SK-N-SH (cell line): ENCODE measurements at regions not wholly inside any gene's neighbourhood (a gene's known extent, or its start where the extent isn't known, plus 50 kb on each side); places are given as distances from the start of the nearest gene placed in this dataset.

Source experiments
- CTCF ChIA-PET: fragments of 300-600, 350-600 bp; formaldehyde crosslinking; extraction: SDS; loops from one replicate; lab custom pipeline; 2021; lab: Yijun Ruan, JAX
- POLR2A ChIA-PET: fragments of 350-600 bp; sonication (Branson Sonifier 250); formaldehyde crosslinking; extraction: SDS; loops from one replicate; lab custom pipeline; 2020; ENCODE audit warnings: antibody characterized with exemption, inconsistent platforms; lab: Yijun Ruan, JAX
- DNase-seq: peaks from one replicate; pipeline ENCODE4 v3.0.0; 2012
- H2AFZ ChIP-seq: fragments of 200-600 bp; sonication (generic); 2 replicates; pipeline ENCODE4 v1.8.1; 2016; ENCODE audit warnings: antibody characterized with exemption, mild to moderate bottlenecking, low read depth
- H3F3A ChIP-seq: fragments of 200-600 bp; sonication (generic); replicated peaks from 2 replicates; pipeline ENCODE3; 2016; ENCODE audit warnings: antibody characterized with exemption, mild to moderate bottlenecking; ENCODE audit not compliant: insufficient read depth
- H3K27ac ChIP-seq, 2 experiments: fragments of 200-500 bp in 1 of 2; fragments of 200-600 bp in 1 of 2; sonication (Bioruptor generic) in 1 of 2; sonication (generic), shearing (Covaris generic) in 1 of 2; 2 replicates each; pipeline versions ENCODE4 v1.5.1 to v1.6.1; 2014 to 2016; ENCODE audit warnings: low read depth in 2 of 2, inconsistent platforms in 1 of 2, low read length in 1 of 2, mild to moderate bottlenecking in 1 of 2, mixed read lengths in 1 of 2
- H3K27me3 ChIP-seq: fragments of 200-600 bp; sonication (generic), shearing (Covaris generic); 2 replicates; pipeline ENCODE4 v1.6.1; 2016; ENCODE audit warnings: mixed run types; ENCODE audit not compliant: insufficient read depth
- H3K36me3 ChIP-seq, 2 experiments: fragments of 200-500 bp in 1 of 2; fragments of 200-600 bp in 1 of 2; sonication (Bioruptor generic) in 1 of 2; sonication (generic) in 1 of 2; replicated peaks in 1 of 2; 2 replicates each; pipeline versions ENCODE3 to v1.5.1; 2014 to 2016; ENCODE audit warnings: low read length in 1 of 2, mild to moderate bottlenecking in 1 of 2; ENCODE audit not compliant: insufficient read depth in 2 of 2, control insufficient read depth in 1 of 2
- H3K4me1 ChIP-seq, 2 experiments: fragments of 200-500 bp in 1 of 2; fragments of 200-600 bp in 1 of 2; sonication (Bioruptor generic) in 1 of 2; sonication (generic), shearing (Covaris generic) in 1 of 2; 2 replicates each; pipeline versions ENCODE4 v1.5.1 to v1.6.1; 2014 to 2016; ENCODE audit warnings: low read depth in 1 of 2, low read length in 1 of 2, mixed run types in 1 of 2; ENCODE audit not compliant: insufficient read depth in 2 of 2, control insufficient read depth in 1 of 2
- H3K4me2 ChIP-seq: fragments of 200-600 bp; sonication (generic), shearing (Covaris generic); 2 replicates; pipeline ENCODE4 v1.6.1; 2017; ENCODE audit warnings: mixed run types
- H3K4me3 ChIP-seq, 2 experiments: fragments of 200-500 bp in 1 of 2; fragments of 200-600 bp in 1 of 2; sonication (Bioruptor generic) in 1 of 2; sonication (generic), shearing (Covaris generic) in 1 of 2; 2 replicates each; pipeline versions ENCODE4 v1.5.1 to v1.8.1; 2014 to 2016; ENCODE audit warnings: low read depth in 2 of 2, inconsistent platforms in 1 of 2, low read length in 1 of 2, mild to moderate bottlenecking in 1 of 2, mixed read lengths in 1 of 2, moderate library complexity in 1 of 2
- H3K79me2 ChIP-seq: fragments of 200-600 bp; sonication (generic); 2 replicates; pipeline ENCODE4 v1.8.1; 2017; ENCODE audit warnings: mild to moderate bottlenecking; ENCODE audit not compliant: insufficient read depth
- H3K9ac ChIP-seq: fragments of 200-600 bp; sonication (generic); 2 replicates; pipeline ENCODE4 v1.6.1; 2017; ENCODE audit warnings: mixed run types
- H3K9me2 ChIP-seq: fragments of 200-600 bp; sonication (generic); 2 replicates; pipeline ENCODE4 v1.6.1; 2017; ENCODE audit warnings: mixed run types
- H3K9me3 ChIP-seq: fragments of 200-600 bp; sonication (generic); 2 replicates; pipeline ENCODE4 v1.6.1; 2017; ENCODE audit warnings: mixed run types, mild to moderate bottlenecking, moderate library complexity
- H4K20me1 ChIP-seq: fragments of 200-600 bp; sonication (generic); 2 replicates; pipeline ENCODE4 v1.6.1; 2017; ENCODE audit warnings: mild to moderate bottlenecking, mixed run types; ENCODE audit not compliant: insufficient read depth
- FOXM1 ChIP-seq: IDR thresholded peaks from 2 replicates; pipeline ENCODE4 v1.4.0; 2012; ENCODE audit warnings: low read depth, mild to moderate bottlenecking
- GABPA ChIP-seq: IDR thresholded peaks from 2 replicates; pipeline ENCODE4 v1.4.0; 2012; ENCODE audit warnings: low read depth, mild to moderate bottlenecking
- MEF2A ChIP-seq: IDR thresholded peaks from 2 replicates; pipeline ENCODE4 v1.4.0; 2012; ENCODE audit warnings: low read depth, borderline replicate concordance
- NFIC ChIP-seq: IDR thresholded peaks from 2 replicates; pipeline ENCODE4 v1.4.0; 2012; ENCODE audit warnings: borderline replicate concordance
- RXRA ChIP-seq: IDR thresholded peaks from 2 replicates; pipeline ENCODE4 v1.4.0; 2012; ENCODE audit warnings: low read depth, mild to moderate bottlenecking, borderline replicate concordance
- SMC3 ChIP-seq: IDR thresholded peaks from 2 replicates; pipeline ENCODE4 v1.6.1; 2012; ENCODE audit warnings: low read depth, low read length, improper control_type of control experiment
- TCF12 ChIP-seq: IDR thresholded peaks from 2 replicates; pipeline ENCODE4 v1.4.0; 2012
- TEAD4 ChIP-seq: IDR thresholded peaks from 2 replicates; pipeline ENCODE4 v1.4.0; 2012; ENCODE audit warnings: mild to moderate bottlenecking, borderline replicate concordance; ENCODE audit not compliant: insufficient read depth
- WGBS: methylation state at CpG from one replicate; pipeline ENCODE4 v1.1.6; 2017; ENCODE audit warnings: low lambda C conversion rate; 5-methylcytosine and 5-hydroxymethylcytosine counted together
- TF ChIP-seq, protein P1 (sequence below): fragments of 200-600 bp; sonication (generic); IDR thresholded peaks from 2 replicates; pipeline ENCODE4 v1.6.1; 2017; ENCODE audit warnings: antibody characterized with exemption, mild to moderate bottlenecking, moderate library complexity
- TF ChIP-seq, protein P2 (sequence below): IDR thresholded peaks from 2 replicates; pipeline ENCODE4 v1.4.0; 2012; ENCODE audit warnings: low read depth, borderline replicate concordance
- TF ChIP-seq, protein P3 (sequence below): IDR thresholded peaks from 2 replicates; pipeline ENCODE4 v1.4.0; 2012; ENCODE audit warnings: low read depth
- TF ChIP-seq, protein P4 (sequence below): IDR thresholded peaks from 2 replicates; pipeline ENCODE4; 2012
- TF ChIP-seq, protein P5 (sequence below): IDR thresholded peaks from 2 replicates; pipeline ENCODE4 v1.6.1; 2012; ENCODE audit warnings: mild to moderate bottlenecking, low read depth, low read length, moderate library complexity

DNA sequence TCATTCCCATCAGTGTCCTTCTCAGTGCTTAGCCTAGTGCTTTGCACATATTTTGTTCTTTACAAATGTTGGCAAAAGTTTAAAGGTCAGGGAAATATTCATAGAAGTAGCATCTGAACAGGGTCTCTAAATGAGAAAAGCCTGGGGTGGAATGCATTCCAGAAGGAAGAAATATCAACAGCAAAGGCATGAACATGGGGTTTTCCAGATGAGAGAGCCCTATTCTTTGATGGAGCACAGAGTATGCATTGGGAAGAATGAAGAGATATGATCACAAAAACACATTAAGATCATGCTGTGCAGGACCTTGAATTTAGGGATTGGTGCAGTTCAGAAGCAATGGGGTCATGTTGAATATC, 140.2 kb downstream of the SNX19 start:
- H3F3A ChIP-seq, result peaks cover 19% of the 10 kb centered on the region
- H4K20me1 ChIP-seq, result no peaks in the 10 kb centered on the region
- H3K4me1 ChIP-seq, result peaks cover 5 to 19% of the 10 kb centered on the region in 2 experiments
- ChIA-PET POLR2A (no interaction called here), CTCF (no interaction called here)
- TF ChIP-seq GABPA, result no peak
- TF ChIP-seq SMC3, result no peak
- TF ChIP-seq, protein P1, sequence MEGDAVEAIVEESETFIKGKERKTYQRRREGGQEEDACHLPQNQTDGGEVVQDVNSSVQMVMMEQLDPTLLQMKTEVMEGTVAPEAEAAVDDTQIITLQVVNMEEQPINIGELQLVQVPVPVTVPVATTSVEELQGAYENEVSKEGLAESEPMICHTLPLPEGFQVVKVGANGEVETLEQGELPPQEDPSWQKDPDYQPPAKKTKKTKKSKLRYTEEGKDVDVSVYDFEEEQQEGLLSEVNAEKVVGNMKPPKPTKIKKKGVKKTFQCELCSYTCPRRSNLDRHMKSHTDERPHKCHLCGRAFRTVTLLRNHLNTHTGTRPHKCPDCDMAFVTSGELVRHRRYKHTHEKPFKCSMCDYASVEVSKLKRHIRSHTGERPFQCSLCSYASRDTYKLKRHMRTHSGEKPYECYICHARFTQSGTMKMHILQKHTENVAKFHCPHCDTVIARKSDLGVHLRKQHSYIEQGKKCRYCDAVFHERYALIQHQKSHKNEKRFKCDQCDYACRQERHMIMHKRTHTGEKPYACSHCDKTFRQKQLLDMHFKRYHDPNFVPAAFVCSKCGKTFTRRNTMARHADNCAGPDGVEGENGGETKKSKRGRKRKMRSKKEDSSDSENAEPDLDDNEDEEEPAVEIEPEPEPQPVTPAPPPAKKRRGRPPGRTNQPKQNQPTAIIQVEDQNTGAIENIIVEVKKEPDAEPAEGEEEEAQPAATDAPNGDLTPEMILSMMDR, result no peak
- TF ChIP-seq, protein P2, sequence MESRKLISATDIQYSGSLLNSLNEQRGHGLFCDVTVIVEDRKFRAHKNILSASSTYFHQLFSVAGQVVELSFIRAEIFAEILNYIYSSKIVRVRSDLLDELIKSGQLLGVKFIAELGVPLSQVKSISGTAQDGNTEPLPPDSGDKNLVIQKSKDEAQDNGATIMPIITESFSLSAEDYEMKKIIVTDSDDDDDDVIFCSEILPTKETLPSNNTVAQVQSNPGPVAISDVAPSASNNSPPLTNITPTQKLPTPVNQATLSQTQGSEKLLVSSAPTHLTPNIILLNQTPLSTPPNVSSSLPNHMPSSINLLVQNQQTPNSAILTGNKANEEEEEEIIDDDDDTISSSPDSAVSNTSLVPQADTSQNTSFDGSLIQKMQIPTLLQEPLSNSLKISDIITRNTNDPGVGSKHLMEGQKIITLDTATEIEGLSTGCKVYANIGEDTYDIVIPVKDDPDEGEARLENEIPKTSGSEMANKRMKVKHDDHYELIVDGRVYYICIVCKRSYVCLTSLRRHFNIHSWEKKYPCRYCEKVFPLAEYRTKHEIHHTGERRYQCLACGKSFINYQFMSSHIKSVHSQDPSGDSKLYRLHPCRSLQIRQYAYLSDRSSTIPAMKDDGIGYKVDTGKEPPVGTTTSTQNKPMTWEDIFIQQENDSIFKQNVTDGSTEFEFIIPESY, result no peak
- TF ChIP-seq TCF12, result no peak
- TF ChIP-seq, protein P3, sequence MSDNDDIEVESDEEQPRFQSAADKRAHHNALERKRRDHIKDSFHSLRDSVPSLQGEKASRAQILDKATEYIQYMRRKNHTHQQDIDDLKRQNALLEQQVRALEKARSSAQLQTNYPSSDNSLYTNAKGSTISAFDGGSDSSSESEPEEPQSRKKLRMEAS, result no peak
- TF ChIP-seq, protein P4, sequence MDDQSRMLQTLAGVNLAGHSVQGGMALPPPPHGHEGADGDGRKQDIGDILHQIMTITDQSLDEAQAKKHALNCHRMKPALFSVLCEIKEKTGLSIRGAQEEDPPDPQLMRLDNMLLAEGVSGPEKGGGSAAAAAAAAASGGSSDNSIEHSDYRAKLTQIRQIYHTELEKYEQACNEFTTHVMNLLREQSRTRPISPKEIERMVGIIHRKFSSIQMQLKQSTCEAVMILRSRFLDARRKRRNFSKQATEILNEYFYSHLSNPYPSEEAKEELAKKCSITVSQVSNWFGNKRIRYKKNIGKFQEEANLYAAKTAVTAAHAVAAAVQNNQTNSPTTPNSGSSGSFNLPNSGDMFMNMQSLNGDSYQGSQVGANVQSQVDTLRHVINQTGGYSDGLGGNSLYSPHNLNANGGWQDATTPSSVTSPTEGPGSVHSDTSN, result no peak
- H3K79me2 ChIP-seq, result no peaks in the 10 kb centered on the region
- H3K9me3 ChIP-seq, result no peaks in the 10 kb centered on the region
- H3K36me3 ChIP-seq, result no peaks in the 10 kb centered on the region
- H3K4me3 ChIP-seq, result no peak overlapping the region
- DNase-seq, result no peak
- H3K9me2 ChIP-seq, result no peaks in the 10 kb centered on the region
- no peaks in the 10 kb centered on the region for H3K27me3 ChIP-seq
- H3K27ac ChIP-seq, result no peak overlapping the region
- no peak overlapping the region for H2AFZ ChIP-seq
- H3K9ac ChIP-seq, result no peak overlapping the region
- no peak overlapping the region for H3K4me2 ChIP-seq

DNA sequence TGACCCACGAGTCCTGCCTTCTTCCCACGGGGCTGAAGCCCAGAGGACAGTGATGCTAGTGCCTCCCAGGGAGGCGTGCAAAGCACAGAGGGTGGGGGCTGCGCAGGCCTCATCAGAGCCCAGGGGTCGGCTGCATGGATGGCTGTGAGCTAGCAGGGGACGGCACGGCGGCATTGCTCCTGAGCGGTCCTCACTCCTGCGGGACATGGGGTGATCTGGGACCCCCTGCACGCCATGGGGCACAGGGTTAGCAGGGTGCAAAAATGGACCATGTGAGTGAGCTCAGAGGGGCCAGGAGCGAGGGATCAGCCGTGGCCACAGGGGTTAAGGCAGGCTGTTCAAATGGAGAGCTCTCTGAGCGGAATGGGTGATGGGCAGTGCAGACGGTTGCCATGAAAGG, 138.3 kb downstream of the SNX19 start:
- Histone ChIP-seq H3K4me1 (peaks cover 3 to 19% of the 10 kb centered on the region in 2 experiments), H3K27me3 (no peaks in the 10 kb centered on the region), H3K9ac (no peak overlapping the region), H2AFZ (no peak overlapping the region), H3K4me2 (no peak overlapping the region), H3F3A (peaks cover 20% of the 10 kb centered on the region), H3K9me3 (no peaks in the 10 kb centered on the region), H3K36me3 (no peaks in the 10 kb centered on the region), H3K9me2 (no peaks in the 10 kb centered on the region), H3K27ac (no peak overlapping the region), H3K79me2 (no peaks in the 10 kb centered on the region), H4K20me1 (no peaks in the 10 kb centered on the region), H3K4me3 (no peak overlapping the region)
- 82% methylated on average over 10 of the region's 15 CpGs for WGBS
- ChIA-PET CTCF (no interaction called here), POLR2A (no interaction called here)
- DNase-seq, result no peak
- TF ChIP-seq MEF2A (no peak), GABPA (no peak), RXRA (no peak), NFIC (no peak), TEAD4 (no peak), FOXM1 (no peak)
- TF ChIP-seq, protein P2, result no peak
- TF ChIP-seq, protein P5, sequence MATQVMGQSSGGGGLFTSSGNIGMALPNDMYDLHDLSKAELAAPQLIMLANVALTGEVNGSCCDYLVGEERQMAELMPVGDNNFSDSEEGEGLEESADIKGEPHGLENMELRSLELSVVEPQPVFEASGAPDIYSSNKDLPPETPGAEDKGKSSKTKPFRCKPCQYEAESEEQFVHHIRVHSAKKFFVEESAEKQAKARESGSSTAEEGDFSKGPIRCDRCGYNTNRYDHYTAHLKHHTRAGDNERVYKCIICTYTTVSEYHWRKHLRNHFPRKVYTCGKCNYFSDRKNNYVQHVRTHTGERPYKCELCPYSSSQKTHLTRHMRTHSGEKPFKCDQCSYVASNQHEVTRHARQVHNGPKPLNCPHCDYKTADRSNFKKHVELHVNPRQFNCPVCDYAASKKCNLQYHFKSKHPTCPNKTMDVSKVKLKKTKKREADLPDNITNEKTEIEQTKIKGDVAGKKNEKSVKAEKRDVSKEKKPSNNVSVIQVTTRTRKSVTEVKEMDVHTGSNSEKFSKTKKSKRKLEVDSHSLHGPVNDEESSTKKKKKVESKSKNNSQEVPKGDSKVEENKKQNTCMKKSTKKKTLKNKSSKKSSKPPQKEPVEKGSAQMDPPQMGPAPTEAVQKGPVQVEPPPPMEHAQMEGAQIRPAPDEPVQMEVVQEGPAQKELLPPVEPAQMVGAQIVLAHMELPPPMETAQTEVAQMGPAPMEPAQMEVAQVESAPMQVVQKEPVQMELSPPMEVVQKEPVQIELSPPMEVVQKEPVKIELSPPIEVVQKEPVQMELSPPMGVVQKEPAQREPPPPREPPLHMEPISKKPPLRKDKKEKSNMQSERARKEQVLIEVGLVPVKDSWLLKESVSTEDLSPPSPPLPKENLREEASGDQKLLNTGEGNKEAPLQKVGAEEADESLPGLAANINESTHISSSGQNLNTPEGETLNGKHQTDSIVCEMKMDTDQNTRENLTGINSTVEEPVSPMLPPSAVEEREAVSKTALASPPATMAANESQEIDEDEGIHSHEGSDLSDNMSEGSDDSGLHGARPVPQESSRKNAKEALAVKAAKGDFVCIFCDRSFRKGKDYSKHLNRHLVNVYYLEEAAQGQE, result no peak
- TF ChIP-seq, protein P1, result no peak
